ENCODE measurements at regions not wholly inside any gene's neighbourhood (a gene's known extent, or its start where the extent isn't known, plus 50 kb on each side); places are given as distances from the start of the nearest gene placed in this dataset.

GRCh38 chr5:24783596-24783995, 138.8 kb upstream of the CDH10 start:
- TF ChIP-seq CHD4 (IDR thresholded peaks at IDR 0.05; ENCODE audit: borderline replicate concordance) (no peak), POLR2AphosphoS2 (conservative IDR thresholded peaks at IDR 0.05; ENCODE audit: low read length) (no peak), RNF2 (IDR thresholded peaks at IDR 0.05; ENCODE audit: borderline replicate concordance, low read depth) (no peak), MYC (IDR thresholded peaks at IDR 0.05; ENCODE audit: borderline replicate concordance, low read length) (no peak), HOXB5 (CRISPR knock-in tag; IDR thresholded peaks at IDR 0.05) (no peak), CTCF (IDR thresholded peaks at IDR 0.05) (no peak), PBX3 (IDR thresholded peaks at IDR 0.05) (no peak), CEBPB (IDR thresholded peaks at IDR 0.05) (no peak)
